ENCODE measurements at regions not wholly inside any gene's neighbourhood (a gene's known extent, or its start where the extent isn't known, plus 50 kb on each side); places are given as distances from the start of the nearest gene placed in this dataset.

GRCh38 chr17:53719229-53719628 is 103.5 kb upstream of the KIF2B start:
- TF ChIP-seq CTCF (conservative IDR thresholded peaks at IDR 0.05; ENCODE audit: low read depth in 2 of 2) = no peak
- TF ChIP-seq CREB1 (CRISPR knock-in tag; IDR thresholded peaks at IDR 0.05; ENCODE audit: low read depth) = no peak
- no peak for TF ChIP-seq EZH2 (IDR thresholded peaks at IDR 0.05; ENCODE audit: low read depth, unreplicated experiment)
- TF ChIP-seq ZNF331 (CRISPR knock-in tag; IDR thresholded peaks at IDR 0.05; ENCODE audit: low read depth) = no peak
- TF ChIP-seq EZH2phosphoT487 (IDR thresholded peaks at IDR 0.05; ENCODE audit: unreplicated experiment) = no peak
- no peak for TF ChIP-seq REST (IDR thresholded peaks at IDR 0.05; ENCODE audit: unreplicated experiment)
- TF ChIP-seq POLR2AphosphoS5 (IDR thresholded peaks at IDR 0.05; ENCODE audit: low read depth) = no peak
- TF ChIP-seq JUNB (IDR thresholded peaks at IDR 0.05; ENCODE audit: unreplicated experiment) = no peak
- TF ChIP-seq NANOG (IDR thresholded peaks at IDR 0.05; ENCODE audit: borderline replicate concordance) = no peak
- no peak for TF ChIP-seq ZNF114 (CRISPR knock-in tag; IDR thresholded peaks at IDR 0.05)
- no peak for TF ChIP-seq STAT1 (IDR thresholded peaks at IDR 0.05; ENCODE audit: unreplicated experiment)
- TF ChIP-seq ETS1 (IDR thresholded peaks at IDR 0.05) = no peak

Data from GM23338 (cell line).